Activated naive CD8-positive, alpha-beta T cell treated with anti-CD3 and anti-CD28 coated beads, Interleukin-2, amount 10 ng/mL, durations not matched to agents 7 days and 5 days (primary cell): ENCODE measurements at regions not wholly inside any gene's neighbourhood (a gene's known extent, or its start where the extent isn't known, plus 50 kb on each side); places are given as distances from the start of the nearest gene placed in this dataset.

Source experiments
- ATAC-seq: fragments of 150-1000 bp; cut with Tn5 transposase; one replicate; pipeline ENCODE4 v1.10.0; 2021; ENCODE audit warnings: low read depth, moderate library complexity
- POLR2A ChIA-PET: fragments of 350-600 bp; sonication (Branson Sonifier 250); formaldehyde crosslinking; loops from one replicate; lab custom pipeline; 2021; ENCODE audit warnings: antibody characterized with exemption; lab: Charles Lee
- DNase-seq: peaks from one replicate; pipeline ENCODE4 v3.0.0; 2021
- H3K27ac Mint-ChIP-seq: one replicate; pipeline ENCODE4 v1.8.0; 2022; ENCODE audit warnings: mild to moderate bottlenecking, mixed read lengths
- H3K27me3 Mint-ChIP-seq: one replicate; pipeline ENCODE4 v1.8.0; 2022; ENCODE audit warnings: mild to moderate bottlenecking, moderate library complexity, mixed read lengths
- H3K36me3 Mint-ChIP-seq: one replicate; pipeline ENCODE4 v1.8.0; 2021; ENCODE audit warnings: mild to moderate bottlenecking, mixed read lengths
- H3K4me1 Mint-ChIP-seq: one replicate; pipeline ENCODE4 v1.8.0; 2021; ENCODE audit warnings: mixed read lengths
- H3K4me3 Mint-ChIP-seq: one replicate; pipeline ENCODE4 v1.8.0; 2022; ENCODE audit warnings: mild to moderate bottlenecking, moderate library complexity, mixed read lengths
- H3K9me3 Mint-ChIP-seq: one replicate; pipeline ENCODE4 v1.8.0; 2021; ENCODE audit warnings: mixed read lengths

- Mint-ChIP-seq H3K27ac (no peak overlapping the region), H3K9me3 (peaks cover 3% of the 10 kb centered on the region), H3K4me1 (no peaks in the 10 kb centered on the region), H3K36me3 (no peaks in the 10 kb centered on the region), H3K4me3 (no peak overlapping the region), H3K27me3 (no peaks in the 10 kb centered on the region)
- DNase-seq (no peak), ATAC-seq (no peak)
- POLR2A ChIA-PET = no interaction called here
These were observed 73.5 kb downstream of the FOXL1 start for GRCh38 chr16:86651823-86652222.

GRCh38 chr16:86653285-86654006 lies 75.1 kb downstream of the FOXL1 start:
- Mint-ChIP-seq H3K4me3 (no peak overlapping the region), H3K36me3 (no peaks in the 10 kb centered on the region), H3K9me3 (no peaks in the 10 kb centered on the region), H3K27ac (no peak overlapping the region), H3K4me1 (no peaks in the 10 kb centered on the region), H3K27me3 (peaks cover 2% of the 10 kb centered on the region)
- no peak for ATAC-seq
- POLR2A ChIA-PET = no interaction called here
- no peak for DNase-seq

- H3K27ac Mint-ChIP-seq = no peak overlapping the region
- H3K4me1 Mint-ChIP-seq = no peaks in the 10 kb centered on the region
- peaks cover 1% of the 10 kb centered on the region for H3K36me3 Mint-ChIP-seq
- no peak for ATAC-seq
- POLR2A ChIA-PET = no interaction called here
- DNase-seq = no peak
- H3K9me3 Mint-ChIP-seq = no peaks in the 10 kb centered on the region
- H3K27me3 Mint-ChIP-seq = peaks cover 10% of the 10 kb centered on the region
- no peak overlapping the region for H3K4me3 Mint-ChIP-seq
These were observed 79.6 kb downstream of the FOXL1 start for GRCh38 chr16:86657972-86658371.

- H3K4me1 Mint-ChIP-seq = peaks cover 11% of the 10 kb centered on the region
- H3K27ac Mint-ChIP-seq = no peak overlapping the region
- POLR2A ChIA-PET = no interaction called here
These were observed 82.3 kb downstream of the FOXL1 start for GRCh38 chr16:86660623-86661022.

GRCh38 chr16:86661706-86662105 lies 83.4 kb downstream of the FOXL1 start:
- POLR2A ChIA-PET = no interaction called here
- no peak overlapping the region for H3K27ac Mint-ChIP-seq

More at GRCh38 chr16:86660623-86661022, 82.3 kb downstream of the FOXL1 start:
- Mint-ChIP-seq H3K9me3 (peaks cover 4% of the 10 kb centered on the region), H3K27me3 (peaks cover 15% of the 10 kb centered on the region), H3K4me3 (no peak overlapping the region), H3K36me3 (peaks cover 1% of the 10 kb centered on the region)
- no peak for DNase-seq
- ATAC-seq = no peak

GRCh38 chr16:86662195-86662594 lies 83.8 kb downstream of the FOXL1 start:
- peaks cover 1% of the 10 kb centered on the region for H3K36me3 Mint-ChIP-seq
- POLR2A ChIA-PET = no interaction called here
- H3K27me3 Mint-ChIP-seq = peaks cover 15% of the 10 kb centered on the region
- peaks cover 4% of the 10 kb centered on the region for H3K9me3 Mint-ChIP-seq
- H3K4me3 Mint-ChIP-seq = no peak overlapping the region
- peaks cover 11% of the 10 kb centered on the region for H3K4me1 Mint-ChIP-seq
- no peak for ATAC-seq
- H3K27ac Mint-ChIP-seq = no peak overlapping the region
- DNase-seq = no peak

More at GRCh38 chr16:86661706-86662105, 83.4 kb downstream of the FOXL1 start:
- DNase-seq (no peak), ATAC-seq (no peak)
- Mint-ChIP-seq H3K4me1 (peaks cover 11% of the 10 kb centered on the region), H3K9me3 (peaks cover 4% of the 10 kb centered on the region), H3K36me3 (peaks cover 1% of the 10 kb centered on the region), H3K4me3 (no peak overlapping the region), H3K27me3 (peaks cover 15% of the 10 kb centered on the region)

GRCh38 chr16:86662740-86663139 lies 84.4 kb downstream of the FOXL1 start:
- Mint-ChIP-seq H3K4me1 (peaks cover 11% of the 10 kb centered on the region), H3K36me3 (peaks cover 1% of the 10 kb centered on the region), H3K9me3 (peaks cover 4% of the 10 kb centered on the region), H3K4me3 (no peak overlapping the region), H3K27me3 (peaks cover 15% of the 10 kb centered on the region), H3K27ac (no peak overlapping the region)
- ATAC-seq = no peak
- POLR2A ChIA-PET = no interaction called here
- no peak for DNase-seq

GRCh38 chr16:86663685-86664521 lies 85.6 kb downstream of the FOXL1 start:
- Mint-ChIP-seq H3K27me3 (peaks cover 13% of the 10 kb centered on the region), H3K4me3 (no peak overlapping the region), H3K27ac (no peak overlapping the region), H3K36me3 (peaks cover 1% of the 10 kb centered on the region), H3K4me1 (peaks cover 11% of the 10 kb centered on the region), H3K9me3 (peaks cover 4% of the 10 kb centered on the region)
- POLR2A ChIA-PET = no interaction called here
- no peak for ATAC-seq
- no peak for DNase-seq

- H3K27ac Mint-ChIP-seq = peak overlapping the region; percentile 73
- H3K4me1 Mint-ChIP-seq = peaks cover 11% of the 10 kb centered on the region
- H3K4me3 Mint-ChIP-seq = peak overlapping the region; percentile 59
- POLR2A ChIA-PET = no interaction called here
- DNase-seq = no peak
- ATAC-seq = peak; percentile 77
- H3K36me3 Mint-ChIP-seq = no peaks in the 10 kb centered on the region
- peaks cover 15% of the 10 kb centered on the region for H3K27me3 Mint-ChIP-seq
- peaks cover 4% of the 10 kb centered on the region for H3K9me3 Mint-ChIP-seq
These were observed 86.4 kb downstream of the FOXL1 start for GRCh38 chr16:86664522-86665318.

- DNase-seq = no peak
- ATAC-seq = no peak
- Mint-ChIP-seq H3K27ac (no peak overlapping the region), H3K27me3 (peaks cover 16% of the 10 kb centered on the region), H3K4me1 (peaks cover 11% of the 10 kb centered on the region), H3K9me3 (peaks cover 4% of the 10 kb centered on the region), H3K36me3 (no peaks in the 10 kb centered on the region), H3K4me3 (no peak overlapping the region)
- POLR2A ChIA-PET = no interaction called here
These were observed 86.9 kb downstream of the FOXL1 start for GRCh38 chr16:86665319-86665675.

GRCh38 chr16:86665929-86666328 lies 87.6 kb downstream of the FOXL1 start:
- Mint-ChIP-seq H3K9me3 (peaks cover 4% of the 10 kb centered on the region), H3K4me1 (peaks cover 11% of the 10 kb centered on the region), H3K27me3 (peaks cover 16% of the 10 kb centered on the region), H3K4me3 (no peak overlapping the region), H3K36me3 (no peaks in the 10 kb centered on the region), H3K27ac (no peak overlapping the region)
- DNase-seq = no peak
- no peak for ATAC-seq
- POLR2A ChIA-PET = no interaction called here

GRCh38 chr16:86667035-86667434 lies 88.7 kb downstream of the FOXL1 start:
- Mint-ChIP-seq H3K36me3 (no peaks in the 10 kb centered on the region), H3K27me3 (peaks cover 14% of the 10 kb centered on the region), H3K4me3 (no peak overlapping the region), H3K9me3 (peaks cover 4% of the 10 kb centered on the region), H3K4me1 (peaks cover 11% of the 10 kb centered on the region), H3K27ac (no peak overlapping the region)
- POLR2A ChIA-PET = no interaction called here
- ATAC-seq (no peak), DNase-seq (no peak)

GRCh38 chr16:86668136-86668910 lies 90.0 kb downstream of the FOXL1 start:
- peaks cover 5% of the 10 kb centered on the region for H3K27me3 Mint-ChIP-seq
- POLR2A ChIA-PET = no interaction called here
- ATAC-seq = no peak
- DNase-seq = no peak
- H3K4me1 Mint-ChIP-seq = peaks cover 11% of the 10 kb centered on the region
- H3K27ac Mint-ChIP-seq = no peak overlapping the region
- H3K9me3 Mint-ChIP-seq = peaks cover 4% of the 10 kb centered on the region
- no peaks in the 10 kb centered on the region for H3K36me3 Mint-ChIP-seq
- H3K4me3 Mint-ChIP-seq = no peak overlapping the region
